ENCODE measurements at regions not wholly inside any gene's neighbourhood (a gene's known extent, or its start where the extent isn't known, plus 50 kb on each side); places are given as distances from the start of the nearest gene placed in this dataset.

DNA sequence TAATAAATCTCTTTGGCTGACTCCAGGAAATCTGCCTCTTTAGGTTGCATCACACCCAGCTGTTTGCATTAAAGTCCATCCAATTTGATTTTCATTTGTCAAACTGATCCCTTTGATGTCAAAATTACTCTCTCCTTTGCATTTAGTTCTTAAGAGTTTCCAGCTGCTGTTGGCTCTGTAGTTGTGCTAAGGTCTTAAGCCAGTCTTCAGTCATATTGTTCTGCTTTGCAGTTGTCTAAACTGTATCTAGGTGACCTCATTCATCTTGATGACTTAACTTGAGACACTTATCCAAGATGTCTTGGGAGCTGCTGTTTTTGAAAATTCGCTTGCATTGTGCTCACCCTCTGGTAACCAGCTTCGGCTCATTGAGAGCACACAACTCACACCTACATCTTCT lies 386.9 kb upstream of the TLE4 start:
- H3K4me3 ChIP-seq (ENCODE audit: low read depth, low read length) = no peak overlapping the region
- DNase-seq (ENCODE audit: low read depth) = no peak
- TF ChIP-seq CTCF (IDR thresholded peaks at IDR 0.05; ENCODE audit: insufficient read depth, low read depth, low read length) = no peak

- DNase-seq (ENCODE audit: low read depth) = peak; percentile 26
- no peak overlapping the region for H3K4me3 ChIP-seq (ENCODE audit: low read depth, low read length)
- TF ChIP-seq CTCF (IDR thresholded peaks at IDR 0.05; ENCODE audit: insufficient read depth, low read depth, low read length) = no peak
Measured at GRCh38 chr9:79185866-79186265, 385.9 kb upstream of the TLE4 start.

- no peak for TF ChIP-seq CTCF (IDR thresholded peaks at IDR 0.05; ENCODE audit: insufficient read depth, low read depth, low read length)
- DNase-seq (ENCODE audit: low read depth) = peak; percentile 80
- no peak overlapping the region for H3K4me3 ChIP-seq (ENCODE audit: low read depth, low read length)
Measured at GRCh38 chr9:79189511-79189924, 382.2 kb upstream of the TLE4 start.

GRCh38 chr9:79193001-79193400 lies 378.8 kb upstream of the TLE4 start:
- no peak overlapping the region for H3K4me3 ChIP-seq (ENCODE audit: low read depth, low read length)
- TF ChIP-seq CTCF (IDR thresholded peaks at IDR 0.05; ENCODE audit: insufficient read depth, low read depth, low read length) = no peak
- DNase-seq (ENCODE audit: low read depth) = peak; percentile 77

DNA sequence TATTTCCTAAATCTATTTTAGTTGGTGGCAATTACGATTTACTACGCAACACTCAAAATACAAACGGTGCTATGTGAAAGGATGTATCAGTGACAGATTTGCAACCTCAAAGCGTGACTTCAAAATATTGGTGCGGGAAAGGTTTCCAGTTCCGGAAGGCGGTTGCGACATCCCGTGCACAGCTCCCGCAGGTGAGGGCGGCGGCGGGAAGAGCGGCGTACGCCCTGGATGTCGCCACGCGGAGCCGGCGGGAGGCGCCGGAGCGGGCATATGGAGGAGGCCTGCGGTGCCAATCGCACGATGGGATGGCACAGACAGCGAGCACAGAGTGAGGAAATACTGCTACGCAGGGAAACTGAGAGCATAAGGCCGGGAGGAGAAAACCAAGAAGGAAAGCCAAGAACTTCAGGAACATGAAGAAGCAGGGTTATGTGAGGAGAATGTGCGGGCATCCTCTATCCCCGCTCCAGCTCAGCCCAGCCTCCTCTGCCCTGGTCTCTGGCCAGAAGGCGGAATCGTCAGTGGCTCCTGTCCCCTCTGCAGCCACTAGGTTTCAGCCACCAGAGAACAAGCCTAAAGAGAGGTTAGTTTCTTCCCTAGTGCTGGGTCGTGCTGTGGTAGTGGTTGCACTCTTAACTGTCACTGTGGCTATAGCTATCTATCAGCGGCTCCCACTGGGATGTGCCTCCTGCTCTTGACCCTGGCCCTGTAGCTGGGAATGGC lies 378.1 kb upstream of the TLE4 start:
- TF ChIP-seq CTCF (IDR thresholded peaks at IDR 0.05; ENCODE audit: insufficient read depth, low read depth, low read length) = no peak
- no peak overlapping the region for H3K4me3 ChIP-seq (ENCODE audit: low read depth, low read length)
- no peak for DNase-seq (ENCODE audit: low read depth)

- no peak for TF ChIP-seq CTCF (IDR thresholded peaks at IDR 0.05; ENCODE audit: insufficient read depth, low read depth, low read length)
- peak; percentile 78 for DNase-seq (ENCODE audit: low read depth)
- no peak overlapping the region for H3K4me3 ChIP-seq (ENCODE audit: low read depth, low read length)
Measured at GRCh38 chr9:79195879-79196278, 375.9 kb upstream of the TLE4 start.

DNA sequence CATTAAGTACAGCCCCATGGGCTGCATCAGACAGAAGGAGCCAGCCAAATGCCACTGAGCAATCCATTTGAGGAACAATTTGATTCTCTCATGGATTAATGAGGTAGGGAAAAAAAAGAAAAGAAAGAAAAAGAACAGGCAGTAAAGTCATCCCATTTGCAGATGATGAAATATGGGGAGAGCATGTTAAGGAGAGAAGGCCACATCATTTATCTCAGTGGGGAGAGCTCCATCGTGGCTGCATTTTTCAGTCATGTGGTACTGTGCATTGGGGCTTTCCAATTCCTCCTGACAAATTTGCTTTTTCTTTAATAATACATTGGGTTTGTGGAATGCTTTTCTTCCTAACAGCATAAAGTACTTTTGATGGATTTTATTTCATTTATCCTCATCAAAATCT lies 375.2 kb upstream of the TLE4 start:
- peak; percentile 29 for DNase-seq (ENCODE audit: low read depth)
- no peak overlapping the region for H3K4me3 ChIP-seq (ENCODE audit: low read depth, low read length)
- no peak for TF ChIP-seq CTCF (IDR thresholded peaks at IDR 0.05; ENCODE audit: insufficient read depth, low read depth, low read length)

All from fibroblast of villous mesenchyme (primary cell).